ENCODE measurements at regions not wholly inside any gene's neighbourhood (a gene's known extent, or its start where the extent isn't known, plus 50 kb on each side); places are given as distances from the start of the nearest gene placed in this dataset.
A peak's percentile ranks its signal among the peaks of the same experiment; 100 is the strongest.
"Not testable (repeated sequence)": the region's sequence is repeated elsewhere in the genome, so short reads cannot be mapped to it uniquely, and the experiment has no call there.

- DNase-seq (ENCODE audit: low read depth) = not testable (repeated sequence)
Measured at GRCh38 chr9:78172610-78173009, 63.3 kb upstream of the CEP78 start.

- DNase-seq (ENCODE audit: low read depth) = no peak
Measured at GRCh38 chr9:78171651-78172050, 64.2 kb upstream of the CEP78 start.

- DNase-seq (ENCODE audit: low read depth) = no peak
Measured at GRCh38 chr9:78169125-78169524, 66.8 kb upstream of the CEP78 start.

GRCh38 chr9:78167356-78167755 lies 68.5 kb upstream of the CEP78 start:
- DNase-seq (ENCODE audit: low read depth) = peak; percentile 3

GRCh38 chr9:78163834-78164233 lies 72.0 kb upstream of the CEP78 start:
- DNase-seq (ENCODE audit: low read depth) = no peak

DNA sequence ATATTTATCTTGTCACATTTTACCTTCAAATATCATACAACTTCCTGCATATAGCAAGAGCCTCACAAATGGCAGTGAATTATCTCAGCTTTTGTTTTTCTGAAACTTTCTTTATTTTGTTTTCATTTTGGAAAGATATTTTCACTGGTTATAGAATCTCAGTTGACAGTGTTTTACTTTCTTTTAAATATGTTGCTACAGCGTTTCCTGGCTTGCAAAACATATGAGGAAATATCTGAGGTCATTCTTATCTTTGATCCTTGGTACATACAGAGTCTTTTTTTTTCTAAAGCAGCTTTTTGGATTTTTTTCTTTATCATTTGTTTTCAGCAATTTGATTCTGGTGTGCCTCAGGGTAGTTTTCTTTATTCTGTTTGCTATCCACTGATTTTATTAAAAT lies 77.6 kb upstream of the CEP78 start:
- DNase-seq (ENCODE audit: low read depth) = no peak

- DNase-seq (ENCODE audit: low read depth) = no peak
Measured at GRCh38 chr9:78150983-78151356, 84.9 kb upstream of the CEP78 start.

DNA sequence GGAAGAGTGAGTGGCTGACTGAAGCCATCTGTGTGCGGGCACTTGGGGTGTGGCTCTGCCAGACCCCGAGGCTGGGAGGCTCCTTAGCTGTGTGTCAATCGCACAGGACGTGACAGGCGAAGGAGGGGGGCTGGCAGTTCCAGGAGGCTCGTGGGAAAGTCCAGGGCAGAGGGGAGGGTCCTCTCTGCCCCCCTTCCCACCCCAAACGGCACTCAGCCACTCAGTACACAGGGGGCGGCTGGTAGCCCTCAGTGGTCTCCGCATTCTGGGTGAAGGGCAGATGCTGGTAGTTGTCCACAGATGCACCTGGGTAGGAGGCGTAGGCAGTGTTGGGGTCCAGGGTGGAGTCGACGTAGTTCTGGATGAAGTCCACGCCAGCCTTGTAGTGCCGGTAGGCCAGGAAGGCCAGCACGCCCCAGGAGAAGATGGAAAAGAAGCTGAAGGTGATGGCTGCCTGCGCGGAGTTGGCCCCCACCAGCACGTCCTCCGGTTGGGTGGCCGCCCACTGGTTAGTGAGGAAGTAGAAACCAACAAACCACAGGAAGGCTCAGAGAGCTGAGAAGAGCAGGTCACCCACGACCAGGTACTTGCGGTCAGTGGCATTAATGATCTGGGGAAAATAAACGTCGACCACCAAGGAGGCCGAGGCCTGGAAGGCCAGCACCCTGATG lies 85.4 kb upstream of the CEP78 start:
- DNase-seq (ENCODE audit: low read depth) = no peak

DNA sequence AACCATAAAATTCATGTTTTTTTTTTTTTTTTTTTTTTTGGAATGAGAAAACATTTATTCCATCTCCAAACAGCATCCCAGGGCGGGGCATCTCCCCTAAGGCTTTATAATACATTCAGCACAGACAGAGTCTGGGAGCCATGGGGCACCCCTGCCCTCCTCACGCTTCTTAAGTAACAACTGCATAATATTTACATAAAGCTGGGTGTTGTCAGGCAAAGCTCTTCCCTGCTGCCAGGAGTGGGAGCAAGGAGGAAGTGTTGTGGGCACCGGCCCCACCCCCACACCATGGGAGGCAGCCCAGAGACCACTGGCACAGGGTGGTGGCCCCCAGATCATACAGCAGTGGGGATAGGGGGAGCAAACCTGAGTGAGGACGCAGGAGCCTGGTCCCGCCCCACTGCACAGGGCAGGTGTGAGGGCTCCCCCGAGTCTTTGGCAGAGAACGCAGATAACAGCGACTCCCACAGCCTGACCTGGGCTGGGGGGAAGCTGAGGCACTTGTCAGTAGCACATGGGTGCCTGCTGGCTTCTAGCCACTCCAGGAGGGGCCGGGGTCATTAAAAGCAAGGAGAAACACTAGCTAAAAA lies 86.1 kb upstream of the CEP78 start:
- no peak for DNase-seq (ENCODE audit: low read depth)

DNA sequence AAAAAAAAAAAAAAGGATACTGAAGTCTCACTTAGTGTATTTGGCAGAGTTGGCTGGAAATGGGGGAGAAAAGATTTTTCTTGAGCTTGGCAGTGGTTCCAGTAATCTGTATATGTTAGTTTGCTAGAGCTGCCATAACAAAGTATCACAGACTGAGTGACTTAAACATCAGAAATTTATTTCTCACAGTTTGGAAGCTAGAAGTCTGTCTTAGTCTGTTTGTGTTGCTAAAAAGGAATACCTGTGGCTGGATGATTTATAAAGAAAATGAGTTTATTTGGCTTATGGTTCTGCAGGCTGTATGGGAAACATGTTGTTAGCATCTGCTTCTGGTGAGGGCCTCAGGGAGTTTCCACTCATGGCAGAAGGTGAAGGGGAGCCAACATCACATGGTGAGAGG lies 89.6 kb upstream of the CEP78 start:
- DNase-seq (ENCODE audit: low read depth) = no peak

DNA sequence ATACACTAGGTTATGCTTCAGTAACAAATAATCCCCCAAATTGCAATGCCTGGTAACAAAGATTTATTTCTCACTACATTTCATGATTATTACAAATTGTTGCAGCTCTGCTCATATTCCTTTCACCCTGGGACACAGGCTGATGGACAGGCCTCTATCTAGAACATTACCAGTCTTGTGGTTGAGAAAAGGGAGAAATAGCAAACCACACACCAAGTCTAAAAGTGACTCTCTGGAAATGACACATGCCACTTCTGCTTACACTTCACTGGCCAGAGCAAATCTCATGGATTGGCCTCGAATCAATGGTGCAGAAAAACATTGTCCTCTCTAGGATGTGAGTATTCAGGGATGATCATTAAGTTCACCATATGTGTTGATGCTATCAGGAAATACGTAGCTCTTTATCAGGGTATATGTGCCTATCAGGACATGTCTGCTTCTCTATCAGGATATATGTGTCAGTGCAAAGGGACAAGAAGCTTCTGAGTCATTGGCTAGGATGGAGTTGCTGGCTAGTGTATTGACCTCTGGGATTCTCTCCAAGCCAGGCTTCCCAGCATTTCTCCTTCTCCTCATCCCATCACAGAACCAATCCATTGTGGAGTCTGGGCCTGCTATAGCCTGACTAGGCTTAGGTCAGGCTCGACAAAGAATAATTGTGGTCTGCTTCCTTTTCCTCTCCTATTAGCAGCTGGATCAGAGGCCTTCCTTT lies 91.1 kb upstream of the CEP78 start:
- DNase-seq (ENCODE audit: low read depth) = peak; percentile 43

- no peak for DNase-seq (ENCODE audit: low read depth)
Measured at GRCh38 chr9:78144008-78144381, 91.9 kb upstream of the CEP78 start.

DNA sequence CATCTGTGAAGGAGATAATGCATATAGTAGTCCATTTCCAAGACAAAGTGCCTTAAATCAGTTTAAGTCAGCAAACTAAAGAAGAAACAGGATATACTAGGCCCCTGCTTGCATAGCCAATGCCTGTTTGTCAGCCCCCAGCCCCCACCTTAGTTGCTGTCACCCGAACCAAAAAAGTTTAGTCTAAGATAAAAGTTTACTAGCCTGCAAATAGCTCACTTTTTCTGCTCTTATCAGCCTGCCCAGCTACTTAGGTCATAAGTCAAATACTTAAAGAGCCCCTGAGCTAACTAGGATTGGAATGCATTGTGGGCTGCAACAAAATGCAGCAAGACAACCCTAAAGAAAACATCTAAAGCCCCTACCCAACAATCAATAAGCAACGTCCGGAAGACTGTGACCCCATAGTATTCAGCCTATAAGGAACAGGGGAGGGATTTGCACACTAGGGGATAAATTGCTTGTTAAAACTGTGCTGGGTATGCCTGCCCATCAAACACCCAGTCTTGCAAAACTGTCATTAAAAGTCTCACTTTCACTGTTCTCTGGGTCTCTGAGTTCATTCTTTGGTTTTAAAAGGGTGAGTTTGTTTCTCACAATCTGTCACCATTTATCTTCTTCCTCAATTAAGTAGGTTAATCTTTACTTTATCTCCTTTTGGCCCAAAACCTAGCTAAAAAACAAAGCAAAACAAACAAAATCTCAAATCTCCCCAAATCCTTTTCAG lies 92.4 kb upstream of the CEP78 start:
- DNase-seq (ENCODE audit: low read depth) = no peak

DNA sequence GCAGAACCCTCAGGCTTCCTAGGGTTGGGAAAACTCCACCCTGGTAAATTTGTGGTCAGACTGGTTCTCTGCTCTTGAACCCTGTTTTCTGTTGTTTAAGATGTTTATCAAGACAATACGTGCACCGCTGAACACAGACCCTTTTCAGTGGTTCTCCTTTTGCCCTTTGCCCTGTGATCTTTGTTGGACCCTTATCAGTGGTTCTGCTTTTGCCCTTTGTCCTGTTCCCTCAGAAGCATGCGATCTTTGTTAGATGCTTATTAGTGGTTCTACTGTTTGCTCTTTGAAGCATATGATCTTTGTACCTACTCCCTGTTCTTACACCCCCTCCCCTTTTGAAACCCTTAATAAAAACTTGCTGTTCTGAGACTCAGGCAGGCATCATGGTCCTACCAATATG lies 93.6 kb upstream of the CEP78 start:
- not testable (repeated sequence) for DNase-seq (ENCODE audit: low read depth)

- DNase-seq (ENCODE audit: low read depth) = no peak
Measured at GRCh38 chr9:78133751-78134150, 102.1 kb upstream of the CEP78 start.

DNA sequence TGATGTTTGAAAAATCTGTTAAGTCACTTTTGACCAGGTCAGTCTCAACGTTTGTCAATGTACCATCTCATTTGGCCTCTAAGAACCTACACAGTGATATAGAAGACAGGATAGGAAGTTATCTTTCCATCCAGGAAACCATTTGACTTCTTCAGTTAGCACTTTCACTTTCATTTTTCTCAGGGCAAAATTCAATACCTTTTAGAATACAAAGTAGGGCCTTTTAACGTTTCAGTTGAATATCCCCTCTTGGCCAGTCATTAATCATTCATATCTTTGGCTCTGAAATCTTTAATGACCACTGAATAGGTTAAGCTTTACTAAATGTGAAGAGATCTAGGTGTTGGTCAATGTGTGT lies 101.1 kb upstream of the GNAQ start:
- no peak for DNase-seq (ENCODE audit: low read depth)

- peak; percentile 47 for DNase-seq (ENCODE audit: low read depth)
Measured at GRCh38 chr9:78131969-78132700, 100.5 kb upstream of the GNAQ start.

DNA sequence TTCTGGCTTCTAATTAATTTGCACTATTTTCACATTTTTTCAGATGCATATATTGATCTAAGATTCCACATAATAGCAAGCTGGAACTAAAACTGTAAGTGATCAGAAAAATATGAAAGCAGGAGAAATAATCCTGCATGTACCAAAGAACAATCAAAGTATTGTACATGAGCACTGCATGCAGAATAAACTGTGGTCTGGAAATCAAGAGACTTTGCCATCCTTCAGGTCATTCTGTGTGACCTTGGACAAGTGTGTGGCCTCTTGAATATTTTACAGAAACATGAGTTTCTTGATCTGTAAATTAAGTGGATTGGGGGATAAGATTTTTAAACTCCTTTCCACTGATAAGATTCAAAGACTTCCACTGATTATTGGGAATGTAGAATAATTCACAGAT lies 99.2 kb upstream of the GNAQ start:
- no peak for DNase-seq (ENCODE audit: low read depth)

DNA sequence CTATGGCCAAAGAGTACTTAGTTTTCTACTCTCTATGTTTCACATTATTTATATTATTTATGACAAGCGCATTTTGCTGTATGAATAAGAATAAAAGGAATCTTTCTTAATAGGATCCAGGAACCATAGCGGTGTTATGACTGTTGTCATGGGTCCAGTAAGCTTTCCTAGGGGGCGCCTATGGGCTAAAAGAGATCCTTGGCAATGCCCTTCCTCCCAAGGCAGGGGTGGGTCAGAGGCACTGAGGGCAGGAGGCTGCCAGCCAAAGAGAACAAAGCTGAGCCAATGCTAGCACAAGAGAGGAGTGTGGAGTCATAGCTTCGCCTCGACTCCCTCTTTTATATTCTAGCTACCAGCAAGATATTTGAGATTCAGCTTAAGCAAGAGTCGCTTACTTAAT lies 98.4 kb upstream of the GNAQ start:
- DNase-seq (ENCODE audit: low read depth) = peak; percentile 20

DNA sequence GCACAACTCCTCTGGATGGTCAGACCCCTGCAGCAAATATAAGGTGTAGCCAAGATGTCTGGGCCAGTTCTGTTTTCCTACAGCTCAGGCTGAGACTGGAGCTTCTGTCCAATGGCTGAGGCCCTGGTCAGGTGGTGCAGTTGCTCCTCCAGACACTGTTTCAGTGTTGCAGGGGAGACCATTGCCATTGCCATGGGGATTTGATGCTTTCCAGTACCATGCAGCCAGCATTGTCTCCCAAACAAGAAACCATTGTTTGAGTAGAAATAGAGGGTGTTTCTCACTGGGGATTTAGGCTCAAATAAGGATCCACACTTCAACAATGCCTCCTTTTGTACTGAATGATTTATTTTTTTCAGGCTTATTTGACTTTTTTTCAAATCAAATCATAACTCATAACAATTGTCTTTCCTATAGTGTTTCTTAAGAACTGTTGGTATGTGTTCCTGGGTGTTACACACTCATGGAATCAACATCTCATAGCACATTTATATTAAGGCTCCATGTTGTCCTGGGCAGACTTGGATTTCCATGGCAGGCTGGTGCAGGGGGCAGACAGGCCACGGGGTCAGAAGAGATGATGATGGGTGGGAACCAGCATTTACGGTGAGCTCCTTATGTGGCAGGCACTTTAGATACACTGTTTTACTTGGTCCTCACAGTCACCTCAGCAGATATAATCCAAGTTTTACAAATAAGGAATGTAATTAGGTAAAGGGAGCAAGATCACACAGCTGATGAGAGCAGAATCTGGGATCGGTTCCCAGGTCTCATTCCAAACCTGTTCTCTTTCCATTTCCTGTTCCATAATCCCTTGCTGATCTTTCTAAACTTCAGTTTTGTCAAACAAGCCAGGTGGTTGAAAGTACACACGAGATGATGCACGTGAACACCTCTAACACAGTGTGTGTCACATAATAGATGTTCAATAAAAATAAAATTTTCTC lies 95.9 kb upstream of the GNAQ start:
- no peak for DNase-seq (ENCODE audit: low read depth)
